ENCODE measurements at regions not wholly inside any gene's neighbourhood (a gene's known extent, or its start where the extent isn't known, plus 50 kb on each side); places are given as distances from the start of the nearest gene placed in this dataset.

DNA sequence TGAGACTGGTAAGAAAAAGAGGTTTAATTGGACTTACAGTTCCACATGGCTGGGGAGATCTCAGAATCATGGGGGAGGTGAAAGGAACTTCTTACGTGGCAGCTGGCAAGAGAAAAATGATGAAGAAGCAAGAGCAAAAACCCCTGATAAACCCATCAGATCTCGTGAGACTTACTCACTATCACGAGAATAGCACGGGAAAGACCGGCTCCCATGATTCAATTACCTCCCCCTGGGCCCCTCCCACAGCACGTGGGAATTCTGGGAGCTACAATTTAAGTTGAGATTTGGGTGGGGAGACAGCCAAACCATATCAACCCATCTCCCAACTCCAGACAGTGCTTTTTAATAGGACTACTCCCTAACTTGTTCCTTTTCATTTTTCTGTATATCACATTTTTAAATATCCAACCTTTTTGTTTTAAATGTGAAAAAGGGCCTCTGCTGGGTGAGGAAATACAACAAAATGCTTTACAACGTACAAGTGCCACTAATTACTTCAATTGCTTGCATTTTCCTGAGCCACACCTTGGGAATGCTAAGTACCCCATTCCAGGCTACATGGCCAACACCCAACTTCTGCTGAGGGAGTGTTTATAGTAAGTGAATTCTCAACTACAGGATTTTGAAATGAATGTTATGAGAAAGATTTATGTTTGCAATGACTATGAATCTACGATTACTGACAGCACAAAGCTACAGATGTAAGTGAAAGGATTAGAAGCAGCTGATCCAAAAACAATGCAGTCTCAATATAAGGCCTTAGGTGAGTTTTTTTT is 294.1 kb upstream of the CD180 start:
- DNase-seq: no peak

DNA sequence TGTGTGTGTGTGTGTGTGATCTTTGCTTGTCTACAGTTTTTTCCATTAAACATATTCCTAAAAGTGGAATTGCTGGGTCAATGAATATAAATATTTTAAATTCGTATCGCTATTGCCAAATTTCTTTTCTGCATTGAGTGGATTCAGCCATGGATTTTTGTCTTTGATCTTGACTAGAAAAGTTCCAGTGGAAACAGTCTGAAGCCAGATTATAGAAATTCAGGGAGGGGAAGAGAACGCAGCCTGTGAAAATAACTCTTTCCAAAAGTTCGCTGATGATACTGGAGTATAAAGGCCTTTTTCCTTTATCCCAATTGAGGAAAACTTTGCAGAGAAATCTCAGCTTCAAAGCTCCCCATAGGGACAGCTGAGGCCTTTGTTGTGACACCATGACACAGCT is 292.3 kb upstream of the CD180 start:
- DNase-seq: no peak

DNA sequence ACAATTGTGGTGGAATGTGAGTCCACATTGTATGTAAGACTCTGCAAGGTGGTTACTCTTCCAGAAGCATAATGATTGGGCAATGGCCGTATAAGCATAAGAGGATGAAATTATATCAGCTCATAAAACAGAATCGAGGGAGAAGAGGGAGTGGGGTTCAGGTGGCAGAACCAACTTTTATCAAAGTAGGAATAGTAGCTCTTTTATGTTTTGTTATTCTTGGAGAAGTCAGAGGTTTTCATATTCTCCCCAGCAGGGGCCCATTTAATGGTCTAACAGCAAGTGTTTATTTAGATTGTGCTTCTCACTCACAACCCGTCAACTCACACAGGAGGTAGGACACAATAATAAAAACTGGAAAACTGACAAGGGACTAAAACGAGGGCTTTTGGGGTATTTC is 291.3 kb upstream of the CD180 start:
- DNase-seq: no peak

DNA sequence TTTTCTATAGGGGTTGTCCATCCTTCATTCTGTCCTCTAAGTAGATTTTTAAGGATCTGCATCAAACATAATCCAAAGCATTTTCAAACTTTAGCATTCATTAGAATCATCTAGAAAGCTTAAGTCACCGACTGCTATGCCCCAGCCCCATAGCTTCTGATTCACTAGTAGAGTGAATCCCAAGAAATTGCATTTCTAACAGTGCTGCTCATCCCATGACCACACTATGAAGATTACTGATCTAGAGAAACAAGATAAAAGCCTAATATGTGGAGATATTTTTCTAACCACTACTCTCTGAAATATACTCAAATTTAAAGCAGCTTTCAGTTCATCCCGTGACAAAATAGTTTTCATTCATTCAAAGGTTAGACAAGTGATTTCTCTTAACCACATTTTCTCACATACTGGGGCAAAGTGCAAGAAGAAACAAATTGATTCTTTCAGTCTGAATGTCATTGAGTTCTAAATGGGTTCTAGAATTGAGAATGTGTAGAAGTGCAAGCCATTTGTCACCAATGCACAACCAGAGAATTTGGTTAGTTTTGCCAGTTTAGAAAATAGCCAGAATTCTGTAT is 286.9 kb upstream of the CD180 start:
- no peak for DNase-seq

DNA sequence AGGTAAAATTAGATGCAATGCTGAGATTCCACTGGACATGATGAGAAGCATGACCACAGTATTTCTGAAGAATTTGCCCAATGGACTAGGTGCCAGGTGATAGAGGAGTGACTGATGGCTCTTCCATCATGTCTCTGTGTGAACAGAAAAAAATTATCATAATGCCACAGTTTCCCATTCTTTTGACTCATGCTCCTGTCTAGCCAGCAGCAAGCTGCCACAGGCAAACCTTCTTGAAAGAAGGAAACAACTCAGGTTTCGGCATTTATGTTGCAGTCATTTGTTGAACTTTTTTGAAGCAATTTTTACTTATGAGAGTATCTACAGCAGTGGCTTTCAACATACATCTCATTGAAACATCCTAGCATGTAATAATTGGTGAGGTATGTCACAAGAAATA is 284.8 kb upstream of the CD180 start:
- no peak for DNase-seq

DNA sequence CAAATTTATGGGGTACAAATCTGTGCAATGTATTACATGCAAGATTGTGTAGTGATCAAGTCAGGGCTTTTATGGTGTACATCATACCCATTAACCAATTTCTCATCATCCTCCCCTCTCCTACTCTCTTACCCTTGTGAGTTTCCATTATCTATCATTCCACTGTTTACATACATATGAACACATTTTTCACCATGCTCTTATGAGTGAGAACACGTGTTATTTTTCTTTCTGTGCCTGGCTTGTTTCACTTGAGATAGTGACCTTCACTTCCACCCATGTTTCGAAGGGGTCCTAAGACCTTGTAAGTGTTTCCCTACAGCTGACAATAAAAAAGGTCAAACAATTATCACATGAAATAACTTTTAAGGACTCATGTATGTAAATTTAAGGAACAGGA is 281.7 kb upstream of the CD180 start:
- no peak for DNase-seq

DNA sequence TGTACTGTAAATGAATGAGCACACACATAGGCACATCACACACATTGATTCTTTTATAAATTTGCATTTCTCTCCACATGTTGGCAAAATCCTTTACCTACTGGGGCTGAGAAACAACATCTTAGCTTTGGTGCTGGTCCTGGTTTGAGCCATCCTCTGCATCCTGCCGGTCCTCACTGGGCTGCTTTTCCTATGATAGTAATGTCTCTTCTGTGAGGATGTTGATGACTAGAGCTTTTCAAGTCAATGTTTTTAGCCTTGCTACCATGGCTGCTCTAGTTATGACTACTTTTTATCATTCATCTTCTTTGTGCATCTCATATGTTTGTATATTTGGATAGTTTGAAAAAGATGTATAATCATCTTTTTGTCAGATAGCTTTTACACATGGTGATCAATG is 280.4 kb upstream of the CD180 start:
- DNase-seq: no peak

DNA sequence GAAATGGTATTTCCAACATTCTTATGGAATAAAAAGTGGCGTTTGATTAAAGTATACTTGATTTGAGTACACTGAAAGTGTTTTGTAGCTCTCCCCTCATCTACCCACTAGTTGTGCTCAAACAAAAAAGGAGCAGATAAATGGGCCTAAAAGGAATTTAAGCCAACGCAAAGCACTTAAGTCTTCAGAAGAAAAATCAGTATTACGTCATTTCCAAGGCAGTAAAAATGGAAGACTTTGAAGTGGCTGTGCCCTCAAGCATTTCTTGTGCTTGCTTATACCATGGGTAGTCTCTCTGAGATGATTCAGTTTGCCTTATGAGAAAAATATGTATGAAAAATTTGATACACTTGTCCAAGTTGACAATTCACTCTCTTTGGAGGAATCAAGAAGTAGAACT is 279.9 kb upstream of the CD180 start:
- no peak for DNase-seq

DNA sequence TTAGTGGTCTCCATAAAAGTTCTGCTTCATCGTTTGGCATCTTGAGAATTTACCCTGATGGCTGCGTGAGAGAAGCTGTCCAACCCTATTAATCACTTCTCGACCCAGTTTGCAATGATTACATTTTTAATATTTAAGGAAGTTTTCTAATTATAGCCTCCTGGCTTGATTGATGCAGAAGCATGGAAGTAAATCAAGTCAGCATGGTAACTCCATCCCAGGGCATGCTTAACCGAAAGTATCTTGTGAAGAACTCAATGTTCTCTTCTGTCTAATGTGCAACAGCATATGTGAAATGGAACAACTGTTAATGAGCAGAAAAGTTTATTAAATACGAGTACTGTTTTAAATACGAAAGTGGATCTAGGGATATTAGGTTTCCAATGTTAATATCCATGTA is 278.9 kb upstream of the CD180 start:
- no peak for DNase-seq

DNA sequence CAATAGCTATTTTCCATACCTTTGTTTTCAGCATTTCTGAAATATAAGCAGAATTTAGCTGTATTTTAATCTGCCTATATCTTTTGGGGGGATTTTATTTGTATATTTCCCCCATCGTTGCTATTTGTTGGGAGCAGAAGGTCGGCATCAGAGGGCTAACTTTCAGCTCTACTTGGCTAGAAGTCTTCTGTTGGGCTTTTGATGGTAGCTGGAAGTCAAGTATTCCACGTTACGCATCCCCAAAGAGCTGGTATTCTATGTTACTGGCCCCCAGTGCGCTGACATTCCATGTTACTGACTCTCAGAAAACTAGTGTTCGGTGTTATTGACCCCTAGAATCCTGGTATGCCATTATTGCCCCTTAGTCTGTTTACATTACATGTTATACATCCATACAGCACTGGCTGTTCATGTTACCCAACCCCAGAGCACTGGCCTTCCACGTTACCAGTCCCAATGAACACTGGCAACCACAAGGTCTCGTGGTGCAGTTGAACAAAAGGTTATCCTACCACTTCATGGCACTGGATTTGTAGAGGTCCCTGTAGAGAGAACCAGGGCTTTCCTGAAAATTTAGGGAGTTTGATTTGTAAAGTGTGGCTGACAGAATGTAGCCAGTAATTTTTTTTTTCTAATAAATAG is 278.1 kb upstream of the CD180 start:
- DNase-seq: no peak

DNA sequence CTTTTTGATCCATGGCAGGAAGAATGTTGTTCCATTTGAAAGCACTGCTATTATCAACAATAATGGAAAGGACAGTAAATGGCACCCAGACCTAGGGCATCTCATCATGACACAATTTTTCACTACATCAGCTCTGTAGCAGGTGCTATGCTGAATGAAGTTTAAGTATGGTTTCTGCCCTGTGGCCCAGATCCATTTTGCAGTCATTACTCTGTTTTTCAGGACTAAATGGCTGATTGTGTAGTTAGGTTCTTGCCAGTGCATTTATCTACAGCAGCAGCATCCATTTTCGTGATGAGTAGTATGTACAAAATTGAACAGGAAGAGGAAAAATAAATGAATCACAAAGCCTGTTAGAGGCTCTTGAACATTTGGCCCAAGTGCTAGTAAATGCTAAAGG is 270.5 kb upstream of the CD180 start:
- no peak for DNase-seq

DNA sequence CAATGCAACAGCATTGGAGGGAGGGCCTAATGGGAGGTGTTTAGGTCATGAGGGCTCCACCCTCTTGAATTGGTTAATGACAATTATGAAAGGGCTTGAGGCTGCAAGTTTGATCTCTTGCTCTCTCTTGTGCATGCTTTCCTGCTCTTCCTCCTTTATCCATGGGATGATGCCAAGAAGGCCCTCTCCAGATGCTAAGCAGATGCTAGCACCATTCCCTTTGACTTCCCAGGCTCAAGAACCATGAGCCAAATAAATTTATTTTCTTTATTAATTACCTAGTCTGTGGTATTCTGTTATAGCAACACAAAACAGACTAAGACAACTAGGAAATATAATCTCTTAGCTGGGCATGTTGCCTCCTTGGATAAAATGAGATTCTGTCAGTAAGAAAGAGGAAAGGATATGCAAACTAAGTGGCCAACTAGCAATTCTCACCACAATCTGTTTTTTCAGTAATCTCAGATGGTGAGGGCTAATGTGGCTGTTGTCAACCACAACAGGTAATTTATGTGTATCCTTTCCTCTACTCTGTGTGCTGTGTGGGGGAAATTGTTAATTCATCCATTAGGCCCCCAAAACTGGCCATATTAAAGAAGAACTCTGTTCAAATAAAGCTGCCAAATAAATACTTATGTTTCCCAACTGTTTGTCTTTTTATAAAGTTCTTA is 269.1 kb upstream of the CD180 start:
- no peak for DNase-seq

DNA sequence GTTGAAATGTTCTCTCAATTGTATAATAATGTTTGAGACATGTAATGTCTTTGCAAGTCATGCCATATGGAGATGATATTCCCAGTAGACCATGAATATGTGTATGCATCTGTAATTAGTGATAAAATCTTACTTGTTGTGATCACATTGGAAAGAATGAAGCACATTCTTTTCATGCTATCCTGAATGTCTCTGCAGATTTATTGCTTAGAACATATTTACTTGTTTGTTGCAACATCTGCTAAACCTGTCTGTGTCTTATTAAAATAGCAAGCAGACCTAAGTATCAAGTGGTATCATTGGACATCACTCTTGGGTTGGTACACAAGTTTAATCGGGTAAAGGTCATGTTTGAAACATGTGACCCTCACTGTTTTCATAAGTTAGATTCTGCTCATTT is 265.5 kb upstream of the CD180 start:
- no peak for DNase-seq

DNA sequence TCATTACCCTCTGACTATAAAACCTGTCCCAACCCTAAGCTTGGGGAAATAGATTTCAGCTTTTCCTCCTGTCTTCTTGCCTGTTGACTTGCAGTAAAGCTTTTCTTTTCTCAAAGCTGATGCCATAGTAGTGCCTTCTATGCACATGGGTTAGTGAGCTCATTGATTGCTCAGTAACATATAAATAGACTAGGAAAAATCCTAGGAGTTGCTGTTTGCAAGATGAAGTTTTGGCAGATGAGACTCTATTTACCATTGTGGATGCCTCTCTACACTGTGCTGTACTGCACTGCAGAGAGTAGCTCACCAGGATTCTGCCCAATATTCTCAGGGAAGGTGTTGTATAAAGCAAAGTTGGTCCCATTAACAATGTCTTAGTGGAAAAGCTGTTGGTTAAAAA is 262.7 kb upstream of the CD180 start:
- DNase-seq: no peak

DNA sequence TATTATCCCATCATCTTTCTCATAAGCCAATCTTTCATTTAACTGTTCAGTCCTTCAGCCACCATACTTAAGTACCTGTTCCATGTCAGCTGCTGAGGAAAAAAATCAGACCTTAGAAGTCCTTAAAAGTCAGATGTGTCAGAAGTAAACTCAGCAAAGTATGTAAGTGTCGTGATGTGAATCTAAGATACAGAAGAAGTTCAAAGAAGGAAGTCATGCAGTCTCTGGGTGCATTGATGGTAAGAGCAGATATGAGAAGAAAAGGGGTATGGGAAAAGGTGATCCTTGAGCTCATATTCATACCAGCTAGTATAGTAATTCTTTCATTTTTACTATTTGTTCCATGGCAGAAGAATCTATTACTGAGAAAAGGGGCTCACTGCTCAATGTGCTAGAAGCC is 259.4 kb upstream of the CD180 start:
- no peak for DNase-seq

DNA sequence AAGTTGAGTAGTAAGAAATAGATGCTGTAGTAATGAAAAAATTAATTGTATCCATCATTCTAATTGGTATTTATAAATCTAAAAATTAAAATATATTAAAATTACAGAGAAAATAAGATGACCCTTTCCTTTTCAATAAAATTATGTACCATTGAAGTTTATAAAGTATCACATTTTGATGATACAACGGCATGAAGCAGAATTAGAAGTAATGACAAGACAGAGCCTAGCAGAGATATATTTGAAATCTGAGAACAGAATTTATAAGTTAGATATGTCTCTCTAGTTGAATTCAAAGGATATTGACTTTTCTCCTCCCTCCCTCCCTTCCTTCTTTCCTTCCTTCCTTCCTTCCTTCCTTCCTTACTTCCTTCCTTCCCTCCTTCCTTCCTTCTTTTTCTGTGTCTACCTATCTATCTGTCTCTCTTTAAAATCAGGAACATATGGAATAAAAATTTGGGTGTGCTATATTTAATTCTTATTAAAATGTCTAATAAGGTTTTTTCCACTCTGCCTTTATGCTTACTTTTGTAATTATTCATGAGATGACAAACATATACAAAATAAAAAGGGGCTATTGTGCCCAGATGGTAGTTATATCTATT is 258.5 kb upstream of the CD180 start:
- no peak for DNase-seq

DNA sequence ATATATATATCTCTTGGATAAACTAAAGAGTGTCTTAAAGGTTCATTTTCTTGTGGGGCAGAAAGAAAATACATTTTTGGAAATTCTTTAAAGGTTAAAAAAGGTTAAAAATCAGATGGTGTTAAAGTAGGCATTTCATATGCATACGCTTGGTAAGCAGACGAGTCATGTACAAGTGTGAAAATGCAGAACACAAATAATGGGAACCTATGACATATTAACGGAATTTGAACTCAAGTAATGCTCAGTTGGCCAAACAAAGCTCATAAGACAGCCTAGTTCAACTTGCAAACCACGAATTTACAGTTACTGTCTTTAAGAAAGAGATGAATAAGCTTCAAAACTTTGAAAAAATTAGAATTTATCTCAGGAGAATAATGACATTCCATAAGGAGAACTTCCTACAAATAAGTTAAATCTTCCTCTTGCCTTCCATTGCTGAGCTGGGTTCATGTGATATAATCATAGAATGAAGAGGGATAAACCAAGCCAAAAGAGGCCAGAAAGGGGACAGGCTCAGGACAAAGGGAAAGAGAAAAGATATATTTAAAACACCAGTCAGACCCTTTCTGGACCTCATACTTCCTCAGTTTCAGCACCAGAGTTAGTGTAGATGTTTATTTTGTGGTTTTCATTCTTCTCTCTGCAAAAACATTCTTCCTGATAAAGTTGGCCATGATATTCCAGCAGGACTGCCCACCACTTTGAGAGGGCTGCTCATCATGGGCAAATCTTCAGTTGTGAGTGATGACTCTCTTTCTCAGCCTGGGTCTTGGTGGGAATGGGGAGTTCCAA is 256.7 kb upstream of the CD180 start:
- DNase-seq: no peak

DNA sequence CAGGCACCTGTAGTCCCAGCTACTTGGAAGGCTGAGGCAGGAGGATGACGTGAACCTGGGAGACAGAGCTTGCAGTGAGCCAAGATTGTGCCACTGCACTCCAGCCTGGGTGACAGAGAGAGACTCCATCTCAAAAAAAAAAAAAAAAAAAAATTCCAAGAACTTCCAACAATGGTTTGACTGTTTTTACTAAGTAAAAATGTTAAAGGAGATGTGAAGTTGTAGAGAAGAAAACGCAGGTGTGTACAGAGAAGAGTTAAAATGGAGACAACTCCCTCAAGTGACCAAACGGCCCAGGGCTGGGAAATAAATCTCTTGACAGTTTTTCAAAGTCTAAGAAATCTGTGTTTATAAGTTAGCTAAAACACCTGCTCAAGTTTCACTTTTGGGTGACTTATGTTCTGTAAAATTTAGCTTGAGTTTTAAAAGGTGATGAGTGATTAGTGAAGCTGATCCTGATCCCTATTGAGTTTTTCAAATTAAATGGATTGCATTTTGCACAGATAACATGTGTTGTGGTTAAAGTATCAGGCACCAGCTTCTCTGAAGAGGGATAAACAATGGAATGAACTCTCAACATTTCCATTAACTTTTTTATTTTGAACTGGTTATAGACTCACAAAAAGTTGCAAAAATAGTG is 255.2 kb upstream of the CD180 start:
- DNase-seq: no peak

DNA sequence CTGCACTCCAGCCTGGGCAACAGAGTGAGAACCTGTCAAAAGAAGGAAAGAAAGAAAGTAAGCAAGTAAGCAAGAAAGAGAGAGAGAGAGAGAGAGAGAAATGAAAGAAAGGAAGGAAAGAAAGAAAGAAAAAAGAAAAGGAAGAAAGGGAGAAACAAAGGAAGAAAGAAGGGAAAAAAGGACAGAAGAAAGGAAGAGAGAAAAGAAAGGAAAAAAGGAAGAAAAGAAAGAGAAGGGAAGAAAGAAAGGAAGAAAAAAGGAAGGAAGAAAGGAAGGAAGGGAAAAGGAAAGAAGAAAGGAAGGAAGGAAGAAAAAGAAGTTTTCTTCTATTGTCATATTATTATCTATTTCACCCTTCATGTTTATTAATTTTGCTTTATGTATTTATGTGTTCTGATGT is 251.1 kb upstream of the CD180 start:
- DNase-seq: no peak

DNA sequence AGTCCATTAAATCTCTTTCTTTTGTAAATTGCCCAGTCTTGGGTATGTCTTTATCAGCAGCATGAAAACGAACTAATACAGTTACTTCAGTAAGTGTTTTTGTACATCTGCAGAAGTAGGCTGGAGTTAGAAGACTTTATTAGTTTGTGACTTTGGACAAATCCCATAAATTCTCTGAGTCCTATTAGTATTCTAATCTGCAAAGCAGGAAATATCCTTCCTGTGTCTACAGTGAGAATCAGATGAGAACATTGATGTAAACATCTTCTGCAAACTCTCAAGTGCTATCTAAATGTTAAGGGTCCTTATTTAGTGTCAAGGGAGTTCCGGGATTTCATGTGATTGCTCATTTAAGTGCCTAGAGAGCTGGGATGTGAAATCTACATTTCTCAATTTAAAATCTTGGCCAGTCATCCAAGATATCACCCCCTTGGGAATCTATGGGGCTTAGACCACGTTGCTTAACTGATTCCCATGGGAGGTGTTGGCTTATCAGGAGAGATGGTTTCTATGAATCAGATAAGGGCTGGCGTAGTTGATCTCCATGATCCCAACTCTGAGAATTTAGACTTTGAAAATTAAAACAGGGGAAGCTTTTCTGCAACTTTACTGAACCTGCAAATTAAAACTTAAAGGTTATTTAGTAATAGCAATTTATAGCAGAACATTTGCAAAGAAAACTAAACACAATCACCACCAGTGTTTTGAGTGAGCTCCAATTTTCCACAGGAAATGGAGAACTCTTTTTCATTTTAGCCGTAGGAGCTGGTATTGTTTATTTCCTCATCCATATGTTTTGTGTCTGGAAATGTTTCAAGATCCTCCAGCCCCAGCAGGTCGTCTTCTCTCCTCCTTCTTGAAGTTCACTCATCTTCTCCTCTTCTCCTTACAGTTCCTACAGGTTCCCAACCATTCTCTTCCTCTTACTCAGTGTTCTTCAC is 241.6 kb upstream of the CD180 start:
- no peak for DNase-seq

DNA sequence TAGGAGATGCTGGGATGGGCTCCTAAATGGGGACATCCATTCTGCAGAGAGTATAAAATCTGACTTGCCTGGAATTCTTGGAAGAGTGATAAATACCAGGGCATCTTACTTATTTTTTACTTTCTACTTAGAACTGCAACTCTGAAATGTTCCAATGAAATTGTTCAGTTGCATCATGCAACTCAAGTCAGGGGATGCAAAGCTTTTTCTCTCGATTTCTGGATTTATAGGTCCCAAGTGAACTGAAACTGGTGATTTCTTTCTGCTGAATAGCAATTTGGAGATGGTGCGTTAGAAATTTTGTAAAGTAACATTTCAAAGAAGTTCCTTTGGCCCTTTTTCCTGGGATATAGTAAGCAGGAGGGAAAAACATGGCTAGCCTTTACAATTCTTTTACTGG is 238.4 kb upstream of the CD180 start:
- no peak for DNase-seq

Data from CD4-positive, alpha-beta T cell treated with Interleukin-1 beta for 1 hour (primary cell).